GM12878 (cell line): ENCODE measurements at regions not wholly inside any gene's neighbourhood (a gene's known extent, or its start where the extent isn't known, plus 50 kb on each side); places are given as distances from the start of the nearest gene placed in this dataset.
"Not testable (repeated sequence)": the region's sequence is repeated elsewhere in the genome, so short reads cannot be mapped to it uniquely, and the experiment has no call there.

Experiments
- ATAC-seq: fragments of 200-7000 bp; cut with Tn5 transposase; 3 replicates; pipeline ENCODE4 v1.9.1; 2020; ENCODE audit warnings: mild to moderate bottlenecking, moderate library complexity
- BruUV-seq: library from RNA; stranded (reverse); fragments of 400-500 nt; replicated peaks from 2 replicates; lab custom pipeline; 2021; lab: Mats Ljungman, UMichigan
- CTCF ChIA-PET: fragments of 300-600 bp; sonication (Branson Sonifier 250); formaldehyde crosslinking; extraction: SDS; loops from one replicate; lab custom pipeline; 2021; ENCODE audit warnings: inconsistent platforms; lab: Yijun Ruan, JAX
- POLR2A ChIA-PET: fragments of 350-600 bp; formaldehyde crosslinking; extraction: SDS; loops from one replicate; lab custom pipeline; 2021; ENCODE audit warnings: inconsistent platforms; lab: Charles Lee
- RAD21 ChIA-PET: fragments of 300-600 bp; sonication (Branson Sonifier 250); formaldehyde crosslinking; loops from one replicate; lab custom pipeline; 2023; ENCODE audit warnings: antibody characterized with exemption; ENCODE audit not compliant: unreplicated experiment; lab: Charles Lee
- SMC1A ChIA-PET: fragments of 300-600 bp; sonication (Branson Sonifier 250); formaldehyde crosslinking; loops from one replicate; lab custom pipeline; 2023; ENCODE audit not compliant: unreplicated experiment, uncharacterized antibody; lab: Charles Lee
- DNase-seq: peaks from one replicate; pipeline ENCODE4 v3.0.0-alpha.2; 2011; ENCODE audit warnings: low read depth, low spot score
- FAIRE-seq: peaks from 3 replicates; lab custom pipeline; 2011; peaks lifted over from hg19 to GRCh38; lab: Jason Lieb, UNC
- H2AFZ ChIP-seq: 2 replicates; pipeline ENCODE4 v1.6.0; 2011; ENCODE audit warnings: low read depth, low read length, control low read depth; ENCODE audit not compliant: control insufficient read depth
- H3K27ac ChIP-seq: 2 replicates; pipeline ENCODE4 v1.5.1; 2011; ENCODE audit warnings: control low read depth; ENCODE audit not compliant: control insufficient read depth, insufficient read depth
- H3K27me3 ChIP-seq, 2 experiments: replicated peaks in 1 of 2; 2 replicates each; pipeline versions ENCODE4 v1.6.0 to v1.6.1; 2011; ENCODE audit warnings: low read length in 1 of 2; ENCODE audit not compliant: control insufficient read depth in 2 of 2, insufficient read depth in 2 of 2
- H3K36me3 ChIP-seq, 2 experiments: 2 replicates each; pipeline ENCODE4 v1.5.1; 2011; ENCODE audit warnings: low read length in 1 of 2; ENCODE audit not compliant: control insufficient read depth in 2 of 2, insufficient read depth in 2 of 2
- H3K4me1 ChIP-seq: 2 replicates; pipeline ENCODE4 v1.6.1; 2011; ENCODE audit warnings: mild to moderate bottlenecking, low read length, moderate library complexity, mixed read lengths; ENCODE audit not compliant: control insufficient read depth, insufficient read depth
- H3K4me2 ChIP-seq: 2 replicates; pipeline ENCODE4 v1.6.0; 2011; ENCODE audit warnings: control low read depth; ENCODE audit not compliant: control insufficient read depth, insufficient read depth
- H3K4me3 ChIP-seq: fragments of 200-600 bp; sonication (generic); 2 replicates; pipeline ENCODE4 v1.5.1; 2016
- H3K79me2 ChIP-seq: 2 replicates; pipeline ENCODE4 v1.6.0; 2011; ENCODE audit warnings: low read length; ENCODE audit not compliant: control insufficient read depth, insufficient read depth
- H3K9ac ChIP-seq: 2 replicates; pipeline ENCODE4 v1.8.0; 2011; ENCODE audit warnings: low read length, control low read depth, mixed read lengths; ENCODE audit not compliant: control insufficient read depth, insufficient read depth
- H3K9me3 ChIP-seq: replicated peaks from 3 replicates; pipeline ENCODE4 v1.5.1; 2011; ENCODE audit warnings: mild to moderate bottlenecking, low read length; ENCODE audit not compliant: control insufficient read depth, insufficient read depth
- H4K20me1 ChIP-seq: 2 replicates; pipeline ENCODE4 v1.6.0; 2011; ENCODE audit not compliant: control insufficient read depth, insufficient read depth
- IRF3 ChIP-seq: fragments of 450-650 bp; IDR thresholded peaks from 2 replicates; pipeline ENCODE4 v1.6.1; 2014; ENCODE audit warnings: mild to moderate bottlenecking
- WGBS: methylation state at CpG from one replicate; pipeline ENCODE4 v1.1.6; 2016; ENCODE audit warnings: low lambda C conversion rate; ENCODE audit not compliant: insufficient replicate concordance, insufficient coverage; ENCODE audit errors: missing lambda C conversion rate; 5-methylcytosine and 5-hydroxymethylcytosine counted together
- in situ Hi-C: fragments of 300-500 bp; cut with MboI; formaldehyde crosslinking; loops from 9 replicates; pipeline ENCODE4 v1.14.3; 2018; ENCODE audit warnings: mixed read lengths
- intact Hi-C: fragments of 100-400 bp; cut with micrococcal nuclease; formaldehyde crosslinking; loops from one replicate; pipeline ENCODE4 v1.14.2; 2022; ENCODE audit not compliant: unreplicated experiment

- Histone ChIP-seq H4K20me1 (no peaks in the 10 kb centered on the region), H3K4me1 (no peaks in the 10 kb centered on the region), H3K27ac (no peak overlapping the region), H3K4me2 (no peak overlapping the region), H2AFZ (no peak overlapping the region), H3K79me2 (no peaks in the 10 kb centered on the region), H3K27me3 (no peaks in the 10 kb centered on the region), H3K36me3 (no peaks in the 10 kb centered on the region), H3K4me3 (no peak overlapping the region), H3K9ac (no peak overlapping the region), H3K9me3 (no peaks in the 10 kb centered on the region)
- no peak for DNase-seq
- intact Hi-C loops: no loop called here
- no peak for FAIRE-seq
- ChIA-PET SMC1A (interaction anchor here (1.0 kb wide), 1 partner anchor 8 kb away, joined by 3 read pairs; no protein-coding TSS in a partner anchor), CTCF (no interaction called here), RAD21 (no interaction called here), POLR2A (no interaction called here)
- ATAC-seq: no peak
- in situ Hi-C loops: no loop called here
- BruUV-seq: no TSS peak
- no peak for TF ChIP-seq IRF3
These were observed 99.2 kb downstream of the DHRS2 start for GRCh38 chr14:23735394-23735793.

- RAD21 ChIA-PET: not testable (repeated sequence)
These were observed 108.2 kb downstream of the DHRS2 start for GRCh38 chr14:23744368-23744767.

More at GRCh38 chr14:23744368-23744767, 108.2 kb downstream of the DHRS2 start:
- H3K36me3 ChIP-seq, POLR2A ChIA-PET, DNase-seq, CTCF ChIA-PET, BruUV-seq, H3K4me3 ChIP-seq, H3K4me1 ChIP-seq, H2AFZ ChIP-seq, H3K9ac ChIP-seq, H3K9me3 ChIP-seq, intact Hi-C loops, SMC1A ChIA-PET, FAIRE-seq, ATAC-seq, in situ Hi-C loops, H3K79me2 ChIP-seq, H3K27me3 ChIP-seq, H3K4me2 ChIP-seq, H4K20me1 ChIP-seq, H3K27ac ChIP-seq: not testable (repeated sequence)
- WGBS: 10% methylated on average over 6 of the region's 6 CpGs
